Lung (tissue), 11 donors: ENCODE measurements at regions not wholly inside any gene's neighbourhood (a gene's known extent, or its start where the extent isn't known, plus 50 kb on each side); places are given as distances from the start of the nearest gene placed in this dataset.

Source experiments
- ATAC-seq: fragments of 200-7000 bp; cut with Tn5 transposase; one replicate; pipeline ENCODE4 v1.9.1; 2020; ENCODE audit warnings: moderate number of reproducible peaks; ENCODE audit not compliant: insufficient read depth, low FRiP score
- DNase-seq, 3 donors: peaks; one replicate each; pipeline ENCODE4 v3.0.0-alpha.2; 2013 to 2017
- H3K27ac ChIP-seq, 2 donors: one replicate each; pipeline ENCODE4 v1.5.1; 2013; ENCODE audit warnings: mild to moderate bottlenecking in 2 of 2, moderate library complexity in 2 of 2, control low read depth in 1 of 2, inconsistent platforms in 1 of 2, low read depth in 1 of 2, low read length in 1 of 2
- H3K27me3 ChIP-seq, 3 donors: one replicate each; pipeline ENCODE4 v1.5.1; 2013; ENCODE audit warnings: low read length in 2 of 3; ENCODE audit not compliant: control insufficient read depth in 3 of 3, insufficient read depth in 3 of 3
- H3K36me3 ChIP-seq, 4 donors: one replicate each; pipeline ENCODE4 v1.5.1; 2013; ENCODE audit warnings: low read length in 4 of 4, mild to moderate bottlenecking in 1 of 4, moderate library complexity in 1 of 4; ENCODE audit not compliant: control insufficient read depth in 4 of 4, insufficient read depth in 4 of 4
- H3K4me1 ChIP-seq, 5 donors: one replicate each; pipeline ENCODE4 v1.5.1; 2013; ENCODE audit warnings: low read length in 5 of 5, mild to moderate bottlenecking in 2 of 5, moderate library complexity in 1 of 5; ENCODE audit not compliant: control insufficient read depth in 5 of 5, insufficient read depth in 5 of 5
- H3K4me3 ChIP-seq: one replicate; pipeline ENCODE4 v1.5.1; 2013; ENCODE audit warnings: mild to moderate bottlenecking, control low read depth, moderate library complexity
- H3K9ac ChIP-seq, 2 donors: one replicate each; pipeline ENCODE4 v1.5.1; 2013; ENCODE audit warnings: low read length in 2 of 2, control low read depth in 1 of 2; ENCODE audit not compliant: insufficient read depth in 1 of 2
- H3K9me3 ChIP-seq, 4 donors: one replicate each; pipeline ENCODE4 v1.5.1; 2013; ENCODE audit warnings: low read length in 3 of 4, mild to moderate bottlenecking in 1 of 4, moderate library complexity in 1 of 4; ENCODE audit not compliant: control insufficient read depth in 4 of 4, insufficient read depth in 3 of 4
- WGBS, 2 donors: extraction: QIAGEN DNeasy Blood & Tissue Kit; methylation state at CpG; one replicate each; pipeline ENCODE4 v1.1.7; 2013; 5-methylcytosine and 5-hydroxymethylcytosine counted together
- TF ChIP-seq, protein P1 (sequence below): IDR thresholded peaks from 2 replicates; pipeline ENCODE4 v1.5.1; 2012; ENCODE audit warnings: mild to moderate bottlenecking; ENCODE audit errors: control extremely low read depth, extremely low read depth
- donor health status: control.
- donor health status: control.
- donor health status: Bipolar disorder and iron deficiency.
- donor health status: healthy.
- donor health status: DM: yes; HTN: yes; CAD: no.

DNA sequence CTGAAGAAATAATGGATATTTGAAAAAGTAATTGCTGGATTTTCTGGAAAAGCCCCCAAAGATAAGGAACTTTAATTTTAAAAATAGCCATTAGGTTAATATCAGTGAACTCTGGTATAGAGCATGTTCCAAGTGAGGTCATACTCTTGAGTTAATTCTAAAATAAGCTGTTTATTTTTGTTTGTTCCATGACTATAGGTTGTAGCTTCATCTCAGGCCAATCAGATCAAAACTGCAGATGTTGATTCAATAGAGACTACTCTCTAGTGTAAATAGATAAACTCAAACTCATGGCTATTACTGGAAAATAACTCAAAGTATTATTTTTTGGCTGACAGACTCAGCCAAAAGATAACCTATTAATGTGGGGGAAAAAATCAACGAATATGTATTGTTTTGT, 815.1 kb downstream of the DIAPH3 start:
- no peak overlapping the region for H3K27ac ChIP-seq
- H3K36me3 ChIP-seq = no peaks in the 10 kb centered on the region
- H3K9me3 ChIP-seq = no peaks in the 10 kb centered on the region
- no peak overlapping the region for H3K9ac ChIP-seq
- WGBS, 2 donors = 33 to 78% methylated on average over 1 of the region's 1 CpG
- ATAC-seq (no peak), DNase-seq (no peak)
- no peak overlapping the region for H3K4me3 ChIP-seq
- no peaks in the 10 kb centered on the region for H3K27me3 ChIP-seq
- TF ChIP-seq, protein P1, sequence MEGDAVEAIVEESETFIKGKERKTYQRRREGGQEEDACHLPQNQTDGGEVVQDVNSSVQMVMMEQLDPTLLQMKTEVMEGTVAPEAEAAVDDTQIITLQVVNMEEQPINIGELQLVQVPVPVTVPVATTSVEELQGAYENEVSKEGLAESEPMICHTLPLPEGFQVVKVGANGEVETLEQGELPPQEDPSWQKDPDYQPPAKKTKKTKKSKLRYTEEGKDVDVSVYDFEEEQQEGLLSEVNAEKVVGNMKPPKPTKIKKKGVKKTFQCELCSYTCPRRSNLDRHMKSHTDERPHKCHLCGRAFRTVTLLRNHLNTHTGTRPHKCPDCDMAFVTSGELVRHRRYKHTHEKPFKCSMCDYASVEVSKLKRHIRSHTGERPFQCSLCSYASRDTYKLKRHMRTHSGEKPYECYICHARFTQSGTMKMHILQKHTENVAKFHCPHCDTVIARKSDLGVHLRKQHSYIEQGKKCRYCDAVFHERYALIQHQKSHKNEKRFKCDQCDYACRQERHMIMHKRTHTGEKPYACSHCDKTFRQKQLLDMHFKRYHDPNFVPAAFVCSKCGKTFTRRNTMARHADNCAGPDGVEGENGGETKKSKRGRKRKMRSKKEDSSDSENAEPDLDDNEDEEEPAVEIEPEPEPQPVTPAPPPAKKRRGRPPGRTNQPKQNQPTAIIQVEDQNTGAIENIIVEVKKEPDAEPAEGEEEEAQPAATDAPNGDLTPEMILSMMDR = no peak
- peaks cover 0 to 23% (median 7%) of the 10 kb centered on the region in 5 donors for H3K4me1 ChIP-seq

DNA sequence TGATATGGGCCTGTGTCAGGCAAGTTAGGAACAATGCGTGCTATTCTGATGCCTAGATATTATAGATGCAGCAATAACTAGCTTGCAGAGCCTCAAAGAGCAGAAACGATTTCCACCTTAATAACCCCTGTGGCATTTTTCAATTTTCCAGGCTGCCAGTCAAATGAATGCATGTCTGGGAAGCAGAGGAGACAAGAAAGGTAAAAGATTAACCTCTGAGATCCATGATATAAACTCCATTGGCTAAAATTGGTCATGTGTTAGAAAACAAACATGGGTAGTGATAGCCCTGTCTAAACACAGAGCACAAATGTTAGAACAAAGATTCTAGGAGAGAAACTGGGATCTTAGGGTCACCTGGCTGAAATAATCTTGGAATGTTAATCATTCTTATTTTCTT, 811.1 kb downstream of the DIAPH3 start:
- H3K4me3 ChIP-seq = no peak overlapping the region
- H3K27me3 ChIP-seq = no peaks in the 10 kb centered on the region
- H3K9me3 ChIP-seq = no peaks in the 10 kb centered on the region
- no peak for ATAC-seq
- no peaks in the 10 kb centered on the region for H3K36me3 ChIP-seq
- no peak for DNase-seq
- H3K9ac ChIP-seq = no peak overlapping the region
- TF ChIP-seq, protein P1 = no peak
- peaks cover 0 to 6% (median 2%) of the 10 kb centered on the region in 5 donors for H3K4me1 ChIP-seq
- no peak overlapping the region for H3K27ac ChIP-seq
- 79 to 85% methylated on average over 2 of the region's 2 CpGs for WGBS, 2 donors

DNA sequence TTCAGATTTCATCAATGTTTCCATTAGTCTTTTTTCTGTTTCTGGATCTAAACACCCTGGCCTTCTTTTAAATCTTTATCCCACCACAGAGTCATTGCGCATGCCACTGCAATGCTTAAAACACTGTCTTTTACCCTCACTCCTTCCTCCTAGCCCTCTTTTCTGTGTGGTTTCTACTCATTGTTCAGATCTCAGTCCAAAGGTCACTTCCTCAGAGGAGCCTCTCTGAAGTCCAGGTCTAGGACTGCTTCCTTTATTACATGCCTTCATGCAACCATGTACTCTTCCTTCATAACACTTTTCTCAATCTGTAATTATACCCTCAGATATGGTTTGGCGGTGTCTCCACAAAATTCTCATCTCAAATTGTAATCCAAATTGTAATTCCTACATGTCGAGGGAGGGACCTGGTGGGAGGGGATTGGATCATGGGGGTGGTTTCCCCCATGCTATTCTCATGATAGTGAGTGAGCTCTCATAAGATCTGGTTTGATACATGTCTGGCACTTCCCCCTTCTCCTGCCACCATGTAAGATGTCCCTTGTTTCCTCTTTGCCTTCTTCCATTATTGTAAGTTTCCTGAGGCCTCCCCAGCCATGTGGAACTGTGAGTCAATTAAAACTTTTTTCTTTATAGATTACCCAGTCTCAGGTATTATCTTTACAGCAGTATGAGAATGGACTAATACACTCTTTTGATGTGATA, 808.9 kb downstream of the DIAPH3 start:
- no peak overlapping the region for H3K27ac ChIP-seq
- no peaks in the 10 kb centered on the region for H3K36me3 ChIP-seq
- no peaks in the 10 kb centered on the region for H3K27me3 ChIP-seq
- DNase-seq (no peak), ATAC-seq (no peak)
- no peaks in the 10 kb centered on the region for H3K9me3 ChIP-seq
- TF ChIP-seq, protein P1 = no peak
- no peak overlapping the region for H3K9ac ChIP-seq
- WGBS, 2 donors = 92 to 94% methylated on average over 3 of the region's 3 CpGs
- no peak overlapping the region for H3K4me3 ChIP-seq
- H3K4me1 ChIP-seq = peaks cover 0 to 6% (median 0%) of the 10 kb centered on the region in 5 donors

DNA sequence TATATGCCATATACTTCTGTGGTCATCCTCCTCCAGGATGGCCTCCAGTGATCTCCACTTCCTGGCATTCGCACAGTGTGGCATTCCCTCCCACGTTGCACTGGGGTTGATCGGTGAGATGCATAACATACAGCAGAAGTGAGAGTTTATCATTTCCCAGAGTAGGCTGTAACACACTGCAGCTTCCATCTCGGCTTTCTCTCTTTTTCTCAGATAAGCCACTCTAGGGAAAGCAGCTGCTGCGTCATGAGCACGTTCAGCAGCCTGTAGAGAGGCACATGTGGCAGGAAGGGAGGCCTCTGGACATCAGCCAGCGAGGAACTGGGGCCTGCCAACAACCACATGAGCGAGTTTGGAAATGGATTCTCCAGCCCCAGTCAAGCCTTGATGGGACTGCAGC, 807.1 kb downstream of the DIAPH3 start:
- 26 to 33% methylated on average over 8 of the region's 8 CpGs for WGBS, 2 donors
- no peaks in the 10 kb centered on the region for H3K9me3 ChIP-seq
- H3K27me3 ChIP-seq = no peaks in the 10 kb centered on the region
- H3K27ac ChIP-seq = peak overlapping the region; percentile 43 to 52
- peaks cover 0 to 9% (median 0%) of the 10 kb centered on the region in 5 donors for H3K4me1 ChIP-seq
- DNase-seq (peak; percentile 74 to 84 (median 83)), ATAC-seq (peak; percentile 45)
- no peak overlapping the region for H3K4me3 ChIP-seq
- H3K36me3 ChIP-seq = no peaks in the 10 kb centered on the region
- TF ChIP-seq, protein P1 = no peak
- H3K9ac ChIP-seq = no peak overlapping the region
